ENCODE measurements at regions not wholly inside any gene's neighbourhood (a gene's known extent, or its start where the extent isn't known, plus 50 kb on each side); places are given as distances from the start of the nearest gene placed in this dataset.

GRCh38 chr4:175882891-175883290, 70.8 kb upstream of the GPM6A start:
- TF ChIP-seq, protein P1, sequence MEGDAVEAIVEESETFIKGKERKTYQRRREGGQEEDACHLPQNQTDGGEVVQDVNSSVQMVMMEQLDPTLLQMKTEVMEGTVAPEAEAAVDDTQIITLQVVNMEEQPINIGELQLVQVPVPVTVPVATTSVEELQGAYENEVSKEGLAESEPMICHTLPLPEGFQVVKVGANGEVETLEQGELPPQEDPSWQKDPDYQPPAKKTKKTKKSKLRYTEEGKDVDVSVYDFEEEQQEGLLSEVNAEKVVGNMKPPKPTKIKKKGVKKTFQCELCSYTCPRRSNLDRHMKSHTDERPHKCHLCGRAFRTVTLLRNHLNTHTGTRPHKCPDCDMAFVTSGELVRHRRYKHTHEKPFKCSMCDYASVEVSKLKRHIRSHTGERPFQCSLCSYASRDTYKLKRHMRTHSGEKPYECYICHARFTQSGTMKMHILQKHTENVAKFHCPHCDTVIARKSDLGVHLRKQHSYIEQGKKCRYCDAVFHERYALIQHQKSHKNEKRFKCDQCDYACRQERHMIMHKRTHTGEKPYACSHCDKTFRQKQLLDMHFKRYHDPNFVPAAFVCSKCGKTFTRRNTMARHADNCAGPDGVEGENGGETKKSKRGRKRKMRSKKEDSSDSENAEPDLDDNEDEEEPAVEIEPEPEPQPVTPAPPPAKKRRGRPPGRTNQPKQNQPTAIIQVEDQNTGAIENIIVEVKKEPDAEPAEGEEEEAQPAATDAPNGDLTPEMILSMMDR (IDR thresholded peaks at IDR 0.05; ENCODE audit: unreplicated experiment): no peak
- H3K4me3 Mint-ChIP-seq (ENCODE audit: low read depth, unreplicated experiment): no peak overlapping the region
- CTCF ChIA-PET: no interaction called here
- intact Hi-C loops (cut with micrococcal nuclease; ENCODE audit: unreplicated experiment): no loop called here
- H3K27ac Mint-ChIP-seq (ENCODE audit: unreplicated experiment): no peak overlapping the region
- no TSS peak for BruUV-seq (replicated peaks)
- DNase-seq: no peak
- peaks cover 3% of the 10 kb centered on the region for H3K9me3 Mint-ChIP-seq (ENCODE audit: low read depth, unreplicated experiment)
- H3K27me3 Mint-ChIP-seq (ENCODE audit: unreplicated experiment): no peaks in the 10 kb centered on the region
- no peaks in the 10 kb centered on the region for H3K4me1 Mint-ChIP-seq (ENCODE audit: low read depth, unreplicated experiment)
- H3K36me3 Mint-ChIP-seq (ENCODE audit: insufficient read depth, unreplicated experiment): no peaks in the 10 kb centered on the region

- TF ChIP-seq, protein P1 (IDR thresholded peaks at IDR 0.05; ENCODE audit: unreplicated experiment): no peak
- no peaks in the 10 kb centered on the region for H3K36me3 Mint-ChIP-seq (ENCODE audit: insufficient read depth, unreplicated experiment)
- H3K27me3 Mint-ChIP-seq (ENCODE audit: unreplicated experiment): no peaks in the 10 kb centered on the region
- no peak overlapping the region for H3K27ac Mint-ChIP-seq (ENCODE audit: unreplicated experiment)
- no peak for DNase-seq
- intact Hi-C loops (cut with micrococcal nuclease; ENCODE audit: unreplicated experiment): no loop called here
- CTCF ChIA-PET: no interaction called here
- no peak overlapping the region for H3K4me3 Mint-ChIP-seq (ENCODE audit: low read depth, unreplicated experiment)
- no peaks in the 10 kb centered on the region for H3K4me1 Mint-ChIP-seq (ENCODE audit: low read depth, unreplicated experiment)
- no TSS peak for BruUV-seq (replicated peaks)
- H3K9me3 Mint-ChIP-seq (ENCODE audit: low read depth, unreplicated experiment): peaks cover 3% of the 10 kb centered on the region
Observed at GRCh38 chr4:175884048-175884447, 72.0 kb upstream of the GPM6A start.

GRCh38 chr4:175891231-175891630, 79.2 kb upstream of the GPM6A start:
- no peak overlapping the region for H3K27ac Mint-ChIP-seq (ENCODE audit: unreplicated experiment)
- no peaks in the 10 kb centered on the region for H3K27me3 Mint-ChIP-seq (ENCODE audit: unreplicated experiment)
- TF ChIP-seq, protein P1 (IDR thresholded peaks at IDR 0.05; ENCODE audit: unreplicated experiment): no peak
- no peaks in the 10 kb centered on the region for H3K9me3 Mint-ChIP-seq (ENCODE audit: low read depth, unreplicated experiment)
- no peak for DNase-seq
- intact Hi-C loops (cut with micrococcal nuclease; ENCODE audit: unreplicated experiment): no loop called here
- no peak overlapping the region for H3K4me3 Mint-ChIP-seq (ENCODE audit: low read depth, unreplicated experiment)
- H3K36me3 Mint-ChIP-seq (ENCODE audit: insufficient read depth, unreplicated experiment): no peaks in the 10 kb centered on the region
- no TSS peak for BruUV-seq (replicated peaks)
- H3K4me1 Mint-ChIP-seq (ENCODE audit: low read depth, unreplicated experiment): no peaks in the 10 kb centered on the region
- CTCF ChIA-PET: no interaction called here

- Mint-ChIP-seq H3K27ac (ENCODE audit: unreplicated experiment) (no peak overlapping the region), H3K9me3 (ENCODE audit: low read depth, unreplicated experiment) (no peaks in the 10 kb centered on the region), H3K4me3 (ENCODE audit: low read depth, unreplicated experiment) (no peak overlapping the region), H3K36me3 (ENCODE audit: insufficient read depth, unreplicated experiment) (no peaks in the 10 kb centered on the region), H3K27me3 (ENCODE audit: unreplicated experiment) (no peaks in the 10 kb centered on the region), H3K4me1 (ENCODE audit: low read depth, unreplicated experiment) (no peaks in the 10 kb centered on the region)
- intact Hi-C loops (cut with micrococcal nuclease; ENCODE audit: unreplicated experiment): loop anchor here (1.0 kb wide), 2 partner anchors 235 to 332 kb away; no protein-coding TSS in a partner anchor
- DNase-seq: no peak
- no TSS peak for BruUV-seq (replicated peaks)
- CTCF ChIA-PET: no interaction called here
- TF ChIP-seq, protein P1 (IDR thresholded peaks at IDR 0.05; ENCODE audit: unreplicated experiment): no peak
Observed at GRCh38 chr4:175891851-175892250, 79.8 kb upstream of the GPM6A start.
